Hepatocyte (in vitro differentiated cells): ENCODE measurements at regions not wholly inside any gene's neighbourhood (a gene's known extent, or its start where the extent isn't known, plus 50 kb on each side); places are given as distances from the start of the nearest gene placed in this dataset.

ENCODE experiments used
- DNase-seq: peaks from one replicate; pipeline ENCODE4 v3.0.0-alpha.2; 2016; ENCODE audit warnings: low spot score
- H2AFZ ChIP-seq: fragments of 200-600 bp; sonication (generic); 2 replicates; pipeline ENCODE4 v1.6.0; 2016; ENCODE audit warnings: antibody characterized with exemption, mild to moderate bottlenecking
- H3K27ac ChIP-seq: fragments of 200-600 bp; sonication (generic); 2 replicates; pipeline ENCODE4 v1.5.1; 2016; ENCODE audit warnings: mild to moderate bottlenecking
- H3K27me3 ChIP-seq: fragments of 200-600 bp; sonication (generic); 2 replicates; pipeline ENCODE4 v1.6.1; 2016
- H3K36me3 ChIP-seq: fragments of 200-600 bp; sonication (generic); replicated peaks from 2 replicates; pipeline ENCODE4 v1.5.1; 2016; ENCODE audit warnings: low read depth; ENCODE audit not compliant: insufficient read depth
- H3K4me1 ChIP-seq: fragments of 200-600 bp; sonication (generic); 2 replicates; pipeline ENCODE4 v1.5.1; 2016; ENCODE audit warnings: mild to moderate bottlenecking, moderate library complexity; ENCODE audit not compliant: insufficient read depth
- H3K4me2 ChIP-seq: fragments of 200-600 bp; sonication (generic); 2 replicates; pipeline ENCODE4 v1.6.0; 2016
- H3K4me3 ChIP-seq: fragments of 200-600 bp; sonication (generic); 2 replicates; pipeline ENCODE4 v1.5.1; 2016; ENCODE audit warnings: mild to moderate bottlenecking
- H3K79me2 ChIP-seq: fragments of 200-600 bp; sonication (generic); 2 replicates; pipeline ENCODE4 v1.6.0; 2017; ENCODE audit warnings: mild to moderate bottlenecking
- H3K9me2 ChIP-seq: fragments of 200-600 bp; sonication (generic); replicated peaks from 2 replicates; pipeline ENCODE4 v1.6.0; 2017; ENCODE audit warnings: mild to moderate bottlenecking; ENCODE audit not compliant: insufficient read depth
- H3K9me3 ChIP-seq: fragments of 200-600 bp; sonication (generic); 2 replicates; pipeline ENCODE4 v1.5.1; 2016; ENCODE audit warnings: low read depth, mild to moderate bottlenecking
- H4K20me1 ChIP-seq: fragments of 200-600 bp; sonication (generic); 2 replicates; pipeline ENCODE4 v1.6.0; 2016; ENCODE audit warnings: mild to moderate bottlenecking; ENCODE audit not compliant: insufficient read depth, poor library complexity, severe bottlenecking
- EZH2 ChIP-seq: fragments of 200-600 bp; sonication (generic); IDR thresholded peaks from 2 replicates; pipeline ENCODE4 v1.6.1; 2016; ENCODE audit warnings: antibody characterized with exemption, mild to moderate bottlenecking, borderline replicate concordance
- EZH2phosphoT487 ChIP-seq: fragments of 200-600 bp; sonication (generic); IDR thresholded peaks from one replicate; pipeline ENCODE4 v1.6.1; 2018; ENCODE audit warnings: antibody characterized with exemption, mild to moderate bottlenecking, low read depth, moderate library complexity; ENCODE audit not compliant: unreplicated experiment, severe bottlenecking
- TF ChIP-seq, protein P1 (sequence below): fragments of 200-600 bp; sonication (generic); IDR thresholded peaks from 2 replicates; pipeline ENCODE4 v1.5.1; 2016; ENCODE audit warnings: antibody characterized with exemption, mild to moderate bottlenecking; ENCODE audit not compliant: poor library complexity

- H4K20me1 ChIP-seq = no peaks in the 10 kb centered on the region
- no peaks in the 10 kb centered on the region for H3K9me2 ChIP-seq
- no peak overlapping the region for H3K4me2 ChIP-seq
- no peaks in the 10 kb centered on the region for H3K4me1 ChIP-seq
- H3K36me3 ChIP-seq = no peaks in the 10 kb centered on the region
- no peak overlapping the region for H2AFZ ChIP-seq
- no peak overlapping the region for H3K4me3 ChIP-seq
- peaks cover 6% of the 10 kb centered on the region for H3K9me3 ChIP-seq
- no peak overlapping the region for H3K27ac ChIP-seq
- no peaks in the 10 kb centered on the region for H3K27me3 ChIP-seq
- no peak for DNase-seq
- TF ChIP-seq EZH2phosphoT487 (no peak), EZH2 (no peak)
- TF ChIP-seq, protein P1, sequence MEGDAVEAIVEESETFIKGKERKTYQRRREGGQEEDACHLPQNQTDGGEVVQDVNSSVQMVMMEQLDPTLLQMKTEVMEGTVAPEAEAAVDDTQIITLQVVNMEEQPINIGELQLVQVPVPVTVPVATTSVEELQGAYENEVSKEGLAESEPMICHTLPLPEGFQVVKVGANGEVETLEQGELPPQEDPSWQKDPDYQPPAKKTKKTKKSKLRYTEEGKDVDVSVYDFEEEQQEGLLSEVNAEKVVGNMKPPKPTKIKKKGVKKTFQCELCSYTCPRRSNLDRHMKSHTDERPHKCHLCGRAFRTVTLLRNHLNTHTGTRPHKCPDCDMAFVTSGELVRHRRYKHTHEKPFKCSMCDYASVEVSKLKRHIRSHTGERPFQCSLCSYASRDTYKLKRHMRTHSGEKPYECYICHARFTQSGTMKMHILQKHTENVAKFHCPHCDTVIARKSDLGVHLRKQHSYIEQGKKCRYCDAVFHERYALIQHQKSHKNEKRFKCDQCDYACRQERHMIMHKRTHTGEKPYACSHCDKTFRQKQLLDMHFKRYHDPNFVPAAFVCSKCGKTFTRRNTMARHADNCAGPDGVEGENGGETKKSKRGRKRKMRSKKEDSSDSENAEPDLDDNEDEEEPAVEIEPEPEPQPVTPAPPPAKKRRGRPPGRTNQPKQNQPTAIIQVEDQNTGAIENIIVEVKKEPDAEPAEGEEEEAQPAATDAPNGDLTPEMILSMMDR = no peak
- H3K79me2 ChIP-seq = no peaks in the 10 kb centered on the region
Measured at GRCh38 chr7:123047955-123048354, 52.5 kb upstream of the TAS2R16 start.
